GM23338 (cell line): ENCODE measurements at regions not wholly inside any gene's neighbourhood (a gene's known extent, or its start where the extent isn't known, plus 50 kb on each side); places are given as distances from the start of the nearest gene placed in this dataset.

ENCODE experiments used
- CREB1 ChIP-seq: fragments of 250-450 bp; sonication (Bioruptor Pico); IDR thresholded peaks from 2 replicates; pipeline ENCODE4 v1.5.0; 2020; ENCODE audit warnings: low read depth, mild to moderate bottlenecking, moderate library complexity
- EZH2 ChIP-seq: fragments of 200-600 bp; sonication (generic); IDR thresholded peaks from one replicate; pipeline ENCODE4 v1.8.0; 2017; ENCODE audit warnings: antibody characterized with exemption, mild to moderate bottlenecking, low read depth; ENCODE audit not compliant: unreplicated experiment
- JUNB ChIP-seq: IDR thresholded peaks from one replicate; pipeline ENCODE4 v1.6.1; 2016; ENCODE audit warnings: antibody characterized with exemption; ENCODE audit not compliant: unreplicated experiment
- NANOG ChIP-seq: IDR thresholded peaks from 2 replicates; pipeline ENCODE4 v1.6.1; 2016; ENCODE audit warnings: antibody characterized with exemption, borderline replicate concordance
- REST ChIP-seq: IDR thresholded peaks from one replicate; pipeline ENCODE4 v1.6.1; 2018; ENCODE audit warnings: antibody characterized with exemption; ENCODE audit not compliant: unreplicated experiment
- ZNF331 ChIP-seq: fragments of 250-450 bp; sonication (Bioruptor Pico); IDR thresholded peaks from 2 replicates; pipeline ENCODE4 v1.5.0; 2020; ENCODE audit warnings: low read depth, mild to moderate bottlenecking, moderate library complexity
- ZNF462 ChIP-seq: fragments of 250-450 bp; sonication (Bioruptor Pico); IDR thresholded peaks from 2 replicates; pipeline ENCODE4 v1.5.0; 2020; ENCODE audit warnings: mild to moderate bottlenecking, moderate library complexity

- TF ChIP-seq ZNF462 (CRISPR knock-in tag) (no peak), EZH2 (no peak), ZNF331 (CRISPR knock-in tag) (no peak), CREB1 (CRISPR knock-in tag) (no peak), REST (no peak), JUNB (no peak), NANOG (no peak)
Measured at GRCh38 chr3:175932586-175932985, 1073.5 kb downstream of the NAALADL2 start (continued).
